ENCODE measurements at regions not wholly inside any gene's neighbourhood (a gene's known extent, or its start where the extent isn't known, plus 50 kb on each side); places are given as distances from the start of the nearest gene placed in this dataset.
"Not testable (repeated sequence)": the region's sequence is repeated elsewhere in the genome, so short reads cannot be mapped to it uniquely, and the experiment has no call there.

DNA sequence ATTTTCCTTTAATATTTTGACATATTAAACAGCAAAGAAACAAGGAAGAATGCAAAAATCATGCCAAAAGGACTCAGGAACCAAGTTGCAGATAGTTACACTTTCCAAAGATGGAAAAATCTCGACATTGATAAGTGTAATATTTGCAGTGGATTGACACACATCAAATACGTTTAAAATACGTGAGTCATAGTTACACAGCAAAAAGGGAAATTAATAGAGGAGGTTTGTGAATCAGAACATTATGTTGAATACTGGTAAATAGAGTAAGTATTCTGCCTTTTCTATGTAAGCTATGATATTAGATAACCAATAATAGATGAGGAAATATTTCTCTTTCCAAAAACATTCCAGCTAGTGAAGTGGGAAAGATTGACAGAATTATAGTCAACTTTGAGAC, 1761.3 kb upstream of the IGFBP7 start:
- H3K9ac ChIP-seq (ENCODE audit: low read depth in 1 of 3, low read length in 3 of 3), result no peak overlapping the region
- H3K27ac ChIP-seq (ENCODE audit: low read depth, low read length), result no peak overlapping the region
- no peaks in the 10 kb centered on the region for H3K27me3 ChIP-seq (ENCODE audit: control insufficient read depth in 3 of 3, insufficient read depth in 3 of 3, low read length in 3 of 3)
- H3K36me3 ChIP-seq (ENCODE audit: control insufficient read depth in 3 of 3, insufficient read depth in 3 of 3, low read length in 3 of 3), result no peaks in the 10 kb centered on the region
- H3K4me3 ChIP-seq (ENCODE audit: low read length in 3 of 3), result no peak overlapping the region
- H3K4me1 ChIP-seq (ENCODE audit: control insufficient read depth in 3 of 3, insufficient read depth in 3 of 3, low read length in 3 of 3), result no peaks in the 10 kb centered on the region
- H3K9me3 ChIP-seq (ENCODE audit: control insufficient read depth in 3 of 3, low read length in 3 of 3), result no peaks in the 10 kb centered on the region

DNA sequence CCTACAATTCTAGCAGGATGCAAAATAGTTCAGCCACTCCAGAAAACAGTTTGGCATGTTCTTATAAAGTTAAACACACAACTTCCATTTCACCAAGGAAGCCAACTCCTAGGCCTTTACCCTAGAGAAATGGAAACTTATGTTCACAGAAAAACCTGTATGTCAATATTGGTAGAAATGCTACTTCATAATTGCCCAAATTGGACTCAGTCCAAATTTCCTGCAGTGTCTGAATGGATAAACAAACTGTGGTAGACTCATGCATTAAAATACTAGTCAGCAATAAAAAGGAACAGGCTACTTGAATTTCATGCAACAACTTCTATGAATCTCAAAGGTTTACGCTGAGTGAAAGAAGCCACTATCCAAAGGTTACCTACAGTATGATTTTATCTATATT, 1738.8 kb upstream of the IGFBP7 start:
- H3K4me1 ChIP-seq (ENCODE audit: control insufficient read depth in 3 of 3, insufficient read depth in 3 of 3, low read length in 3 of 3), result no peaks in the 10 kb centered on the region
- no peaks in the 10 kb centered on the region for H3K27me3 ChIP-seq (ENCODE audit: control insufficient read depth in 3 of 3, insufficient read depth in 3 of 3, low read length in 3 of 3)
- H3K27ac ChIP-seq (ENCODE audit: low read depth, low read length), result no peak overlapping the region
- H3K4me3 ChIP-seq (ENCODE audit: low read length in 3 of 3), result no peak overlapping the region
- no peaks in the 10 kb centered on the region for H3K36me3 ChIP-seq (ENCODE audit: control insufficient read depth in 3 of 3, insufficient read depth in 3 of 3, low read length in 3 of 3)
- no peaks in the 10 kb centered on the region for H3K9me3 ChIP-seq (ENCODE audit: control insufficient read depth in 3 of 3, low read length in 3 of 3)
- H3K9ac ChIP-seq (ENCODE audit: low read depth in 1 of 3, low read length in 3 of 3), result no peak overlapping the region

DNA sequence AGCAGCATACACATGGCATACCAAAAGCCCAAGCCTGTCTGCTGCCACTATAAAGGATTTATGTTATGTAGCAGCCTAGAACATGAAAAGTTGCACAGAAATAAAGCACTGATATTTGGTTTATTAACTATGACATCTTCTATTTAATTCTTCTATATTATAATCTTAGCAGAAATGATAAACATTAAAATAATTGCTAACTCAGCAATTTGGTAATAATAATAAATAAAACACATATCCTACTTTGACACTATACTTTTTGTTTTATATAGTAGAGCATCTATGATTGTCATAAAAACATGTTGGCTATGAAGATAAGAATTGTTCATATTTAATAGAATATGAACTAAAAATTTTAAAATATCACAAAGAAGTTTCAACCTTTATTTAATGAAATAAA, 1733.3 kb upstream of the IGFBP7 start:
- Histone ChIP-seq H3K4me1 (ENCODE audit: control insufficient read depth in 3 of 3, insufficient read depth in 3 of 3, low read length in 3 of 3) (no peaks in the 10 kb centered on the region), H3K4me3 (ENCODE audit: low read length in 3 of 3) (no peak overlapping the region), H3K27me3 (ENCODE audit: control insufficient read depth in 3 of 3, insufficient read depth in 3 of 3, low read length in 3 of 3) (no peaks in the 10 kb centered on the region), H3K9me3 (ENCODE audit: control insufficient read depth in 3 of 3, low read length in 3 of 3) (no peaks in the 10 kb centered on the region), H3K9ac (ENCODE audit: low read depth in 1 of 3, low read length in 3 of 3) (no peak overlapping the region), H3K36me3 (ENCODE audit: control insufficient read depth in 3 of 3, insufficient read depth in 3 of 3, low read length in 3 of 3) (no peaks in the 10 kb centered on the region), H3K27ac (ENCODE audit: low read depth, low read length) (no peak overlapping the region)

DNA sequence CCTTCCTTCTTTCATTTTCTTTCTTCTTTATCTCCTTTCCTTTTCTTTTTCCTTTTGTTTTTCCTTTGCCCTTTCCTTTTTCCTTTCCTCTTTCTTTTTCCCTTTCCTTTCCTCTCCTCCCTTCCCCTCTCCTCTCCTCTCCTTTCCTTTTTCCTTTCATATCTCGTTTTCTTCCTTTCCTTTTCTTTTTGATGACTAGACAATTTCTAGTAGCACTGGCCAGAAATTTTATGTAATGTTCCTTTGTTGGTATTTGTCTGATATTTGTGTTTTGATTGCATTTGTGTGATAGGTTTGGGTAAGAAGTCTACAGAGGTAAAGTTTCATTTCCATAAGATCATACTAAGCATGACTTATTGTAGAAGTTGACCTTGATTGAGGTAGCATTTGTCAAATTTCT, 1722.9 kb upstream of the IGFBP7 start:
- H3K9ac ChIP-seq (ENCODE audit: low read depth in 1 of 3, low read length in 3 of 3), result no peak overlapping the region
- H3K4me3 ChIP-seq (ENCODE audit: low read length in 3 of 3), result no peak overlapping the region
- H3K4me1 ChIP-seq (ENCODE audit: control insufficient read depth in 3 of 3, insufficient read depth in 3 of 3, low read length in 3 of 3), result no peaks in the 10 kb centered on the region
- no peak overlapping the region for H3K27ac ChIP-seq (ENCODE audit: low read depth, low read length)
- no peaks in the 10 kb centered on the region for H3K9me3 ChIP-seq (ENCODE audit: control insufficient read depth in 3 of 3, low read length in 3 of 3)
- H3K27me3 ChIP-seq (ENCODE audit: control insufficient read depth in 3 of 3, insufficient read depth in 3 of 3, low read length in 3 of 3), result no peaks in the 10 kb centered on the region
- H3K36me3 ChIP-seq (ENCODE audit: control insufficient read depth in 3 of 3, insufficient read depth in 3 of 3, low read length in 3 of 3), result no peaks in the 10 kb centered on the region

DNA sequence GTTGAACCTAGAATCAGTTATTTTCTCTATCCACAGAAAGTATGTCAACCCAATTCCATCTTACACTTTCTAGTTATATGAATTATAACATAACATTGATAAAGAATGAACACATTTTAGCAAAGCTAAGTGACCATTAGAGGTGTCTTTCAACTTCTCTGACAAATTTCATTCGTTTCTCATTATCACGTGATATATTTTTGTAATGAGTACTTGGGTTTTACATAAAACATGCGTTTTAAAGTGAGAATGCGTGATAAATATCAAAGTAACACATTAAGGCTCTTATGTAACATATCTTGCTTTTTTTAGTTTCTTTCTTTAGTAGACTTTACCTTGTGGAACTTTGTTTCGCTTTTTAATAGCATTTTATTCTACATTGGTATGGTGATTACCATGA, 1715.1 kb upstream of the IGFBP7 start:
- Histone ChIP-seq H3K4me3 (ENCODE audit: low read length in 3 of 3) (no peak overlapping the region), H3K4me1 (ENCODE audit: control insufficient read depth in 3 of 3, insufficient read depth in 3 of 3, low read length in 3 of 3) (no peaks in the 10 kb centered on the region), H3K36me3 (ENCODE audit: control insufficient read depth in 3 of 3, insufficient read depth in 3 of 3, low read length in 3 of 3) (no peaks in the 10 kb centered on the region), H3K9me3 (ENCODE audit: control insufficient read depth in 3 of 3, low read length in 3 of 3) (no peaks in the 10 kb centered on the region), H3K9ac (ENCODE audit: low read depth in 1 of 3, low read length in 3 of 3) (no peak overlapping the region), H3K27ac (ENCODE audit: low read depth, low read length) (no peak overlapping the region), H3K27me3 (ENCODE audit: control insufficient read depth in 3 of 3, insufficient read depth in 3 of 3, low read length in 3 of 3) (no peaks in the 10 kb centered on the region)

DNA sequence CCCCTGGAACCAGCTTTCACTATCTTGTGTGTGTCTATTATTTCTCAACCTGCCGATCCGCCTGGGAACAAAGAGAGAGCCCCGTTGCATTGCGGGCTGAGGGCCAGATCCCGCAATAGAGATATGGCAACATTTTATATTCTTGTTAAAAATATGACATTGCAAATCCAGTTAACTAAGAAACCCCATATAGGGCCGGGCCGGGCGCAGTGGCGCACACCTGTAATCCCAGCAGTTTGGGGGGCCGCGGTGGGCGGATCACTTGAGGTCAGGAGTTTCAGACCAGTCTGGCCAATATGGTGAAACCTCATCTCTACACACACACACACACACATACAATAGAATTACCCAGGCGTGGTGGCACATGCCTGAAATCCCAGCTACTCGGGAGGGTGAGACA, 1708.4 kb upstream of the IGFBP7 start:
- not testable (repeated sequence) for H3K9me3 ChIP-seq (ENCODE audit: control insufficient read depth in 3 of 3, low read length in 3 of 3); H3K4me1 ChIP-seq (ENCODE audit: control insufficient read depth in 3 of 3, insufficient read depth in 3 of 3, low read length in 3 of 3); H3K9ac ChIP-seq (ENCODE audit: low read depth in 1 of 3, low read length in 3 of 3); H3K36me3 ChIP-seq (ENCODE audit: control insufficient read depth in 3 of 3, insufficient read depth in 3 of 3, low read length in 3 of 3); H3K27ac ChIP-seq (ENCODE audit: low read depth, low read length); H3K4me3 ChIP-seq (ENCODE audit: low read length in 3 of 3); H3K27me3 ChIP-seq (ENCODE audit: control insufficient read depth in 3 of 3, insufficient read depth in 3 of 3, low read length in 3 of 3)

DNA sequence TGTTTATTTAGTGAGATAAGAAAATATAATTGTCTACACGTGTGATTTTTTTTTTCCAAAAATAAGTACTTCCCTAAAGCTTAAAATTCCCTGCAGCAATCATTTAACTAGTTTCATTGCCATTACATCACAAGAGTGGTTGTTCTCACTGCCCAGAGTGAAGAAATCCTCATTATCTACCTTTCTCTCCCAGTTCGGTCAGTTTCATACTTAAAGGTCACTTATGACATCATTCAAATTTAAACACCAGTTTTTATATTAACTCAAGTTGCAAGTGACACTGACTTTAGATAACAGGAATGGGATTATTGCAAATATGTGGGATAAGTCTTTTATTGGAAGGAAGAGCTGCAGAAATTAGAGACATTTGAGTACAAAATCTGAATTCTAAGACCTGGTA, 1699.8 kb upstream of the IGFBP7 start:
- H3K9ac ChIP-seq (ENCODE audit: low read depth in 1 of 3, low read length in 3 of 3), result no peak overlapping the region
- H3K27me3 ChIP-seq (ENCODE audit: control insufficient read depth in 3 of 3, insufficient read depth in 3 of 3, low read length in 3 of 3), result no peaks in the 10 kb centered on the region
- no peak overlapping the region for H3K27ac ChIP-seq (ENCODE audit: low read depth, low read length)
- no peak overlapping the region for H3K4me3 ChIP-seq (ENCODE audit: low read length in 3 of 3)
- no peaks in the 10 kb centered on the region for H3K4me1 ChIP-seq (ENCODE audit: control insufficient read depth in 3 of 3, insufficient read depth in 3 of 3, low read length in 3 of 3)
- no peaks in the 10 kb centered on the region for H3K36me3 ChIP-seq (ENCODE audit: control insufficient read depth in 3 of 3, insufficient read depth in 3 of 3, low read length in 3 of 3)
- H3K9me3 ChIP-seq (ENCODE audit: control insufficient read depth in 3 of 3, low read length in 3 of 3), result no peaks in the 10 kb centered on the region

DNA sequence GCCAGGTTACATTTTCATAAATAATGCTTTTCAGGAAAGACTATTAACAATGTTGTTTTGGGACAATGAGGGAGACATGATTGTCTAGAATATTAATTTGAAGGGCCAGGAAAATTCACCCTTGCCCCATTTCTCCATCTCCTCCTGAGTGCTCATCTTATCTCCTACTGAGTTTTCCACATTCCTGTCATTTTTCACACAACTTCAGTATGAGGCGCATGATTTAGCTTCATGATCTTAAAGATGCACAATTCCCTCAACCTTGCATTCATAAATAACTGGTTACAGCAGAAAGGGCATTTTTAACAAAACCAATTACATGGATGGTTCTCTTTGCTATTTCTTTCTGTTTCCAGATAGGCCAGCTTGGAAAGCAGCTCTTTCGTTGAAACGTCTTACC, 1699.2 kb upstream of the IGFBP7 start:
- Histone ChIP-seq H3K27me3 (ENCODE audit: control insufficient read depth in 3 of 3, insufficient read depth in 3 of 3, low read length in 3 of 3) (no peaks in the 10 kb centered on the region), H3K4me1 (ENCODE audit: control insufficient read depth in 3 of 3, insufficient read depth in 3 of 3, low read length in 3 of 3) (no peaks in the 10 kb centered on the region), H3K27ac (ENCODE audit: low read depth, low read length) (no peak overlapping the region), H3K36me3 (ENCODE audit: control insufficient read depth in 3 of 3, insufficient read depth in 3 of 3, low read length in 3 of 3) (no peaks in the 10 kb centered on the region), H3K4me3 (ENCODE audit: low read length in 3 of 3) (no peak overlapping the region), H3K9me3 (ENCODE audit: control insufficient read depth in 3 of 3, low read length in 3 of 3) (no peaks in the 10 kb centered on the region), H3K9ac (ENCODE audit: low read depth in 1 of 3, low read length in 3 of 3) (no peak overlapping the region)

DNA sequence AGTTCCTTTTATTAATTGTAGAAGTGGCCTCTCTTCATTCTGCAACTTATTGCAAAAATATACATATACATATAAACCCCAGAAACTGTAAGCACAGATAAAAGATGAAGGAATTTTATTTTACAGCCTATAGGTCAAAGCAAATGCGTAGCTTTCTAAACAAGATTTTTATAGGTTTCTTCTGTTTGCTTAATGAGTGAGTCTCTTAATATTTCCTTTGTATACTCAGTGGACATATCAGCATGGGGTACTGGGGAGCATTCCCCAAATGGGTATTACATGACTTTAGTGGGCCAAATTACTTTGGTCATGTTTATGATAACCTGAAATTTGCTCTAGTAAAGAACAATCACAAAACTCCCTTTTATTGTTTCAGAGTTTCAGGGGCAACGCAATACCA, 1698.6 kb upstream of the IGFBP7 start:
- no peaks in the 10 kb centered on the region for H3K4me1 ChIP-seq (ENCODE audit: control insufficient read depth in 3 of 3, insufficient read depth in 3 of 3, low read length in 3 of 3)
- H3K27me3 ChIP-seq (ENCODE audit: control insufficient read depth in 3 of 3, insufficient read depth in 3 of 3, low read length in 3 of 3), result no peaks in the 10 kb centered on the region
- no peaks in the 10 kb centered on the region for H3K9me3 ChIP-seq (ENCODE audit: control insufficient read depth in 3 of 3, low read length in 3 of 3)
- no peaks in the 10 kb centered on the region for H3K36me3 ChIP-seq (ENCODE audit: control insufficient read depth in 3 of 3, insufficient read depth in 3 of 3, low read length in 3 of 3)
- H3K9ac ChIP-seq (ENCODE audit: low read depth in 1 of 3, low read length in 3 of 3), result no peak overlapping the region
- no peak overlapping the region for H3K4me3 ChIP-seq (ENCODE audit: low read length in 3 of 3)
- no peak overlapping the region for H3K27ac ChIP-seq (ENCODE audit: low read depth, low read length)

DNA sequence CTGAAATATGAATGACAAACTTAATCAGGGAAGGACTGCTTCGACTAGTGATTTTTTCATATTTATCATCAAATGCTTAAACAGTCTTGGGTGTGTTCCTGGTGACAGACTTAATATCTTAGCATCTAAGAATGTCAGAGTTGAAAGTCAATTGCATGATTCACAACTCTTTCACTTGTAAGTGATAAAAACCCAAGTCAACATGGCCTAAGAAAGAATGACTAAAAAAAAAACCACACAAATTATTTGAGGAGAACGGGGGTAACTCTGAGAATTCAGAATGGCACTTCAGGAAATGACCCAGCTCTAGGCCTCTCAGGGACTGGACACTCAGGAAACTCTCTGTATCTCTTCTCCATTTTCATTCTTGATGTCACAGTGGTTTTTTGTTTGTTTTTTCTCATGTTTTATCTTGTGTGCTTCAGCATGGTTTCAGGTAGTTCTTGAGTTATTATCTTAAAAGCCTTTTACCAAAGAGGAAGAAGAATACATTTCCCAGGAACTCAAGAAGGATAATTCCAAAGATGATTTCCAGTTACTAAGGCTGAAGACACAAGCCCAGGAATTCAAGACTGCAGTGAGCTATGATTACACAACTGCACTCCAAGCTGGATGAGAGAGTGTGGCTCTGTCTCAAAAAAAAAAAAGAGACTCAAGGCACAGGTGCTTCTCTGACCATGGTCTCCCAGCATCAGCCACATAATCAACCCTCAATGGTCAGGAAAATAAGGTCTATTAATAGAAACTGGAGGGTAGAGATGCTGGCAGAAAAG, 1697.8 kb upstream of the IGFBP7 start:
- no peak overlapping the region for H3K9ac ChIP-seq (ENCODE audit: low read depth in 1 of 3, low read length in 3 of 3)
- no peak overlapping the region for H3K27ac ChIP-seq (ENCODE audit: low read depth, low read length)
- H3K4me1 ChIP-seq (ENCODE audit: control insufficient read depth in 3 of 3, insufficient read depth in 3 of 3, low read length in 3 of 3), result no peaks in the 10 kb centered on the region
- H3K9me3 ChIP-seq (ENCODE audit: control insufficient read depth in 3 of 3, low read length in 3 of 3), result no peaks in the 10 kb centered on the region
- no peaks in the 10 kb centered on the region for H3K27me3 ChIP-seq (ENCODE audit: control insufficient read depth in 3 of 3, insufficient read depth in 3 of 3, low read length in 3 of 3)
- no peaks in the 10 kb centered on the region for H3K36me3 ChIP-seq (ENCODE audit: control insufficient read depth in 3 of 3, insufficient read depth in 3 of 3, low read length in 3 of 3)
- no peak overlapping the region for H3K4me3 ChIP-seq (ENCODE audit: low read length in 3 of 3)

All from skeletal muscle tissue (tissue), 3 donors.